ENCODE measurements at regions not wholly inside any gene's neighbourhood (a gene's known extent, or its start where the extent isn't known, plus 50 kb on each side); places are given as distances from the start of the nearest gene placed in this dataset.

- Histone ChIP-seq H3K79me2 (ENCODE audit: control insufficient read depth, insufficient read depth, low read length) (no peaks in the 10 kb centered on the region), H3K4me3 (ENCODE audit: control insufficient read depth in 2 of 3, extremely low read depth in 1 of 3, insufficient read depth in 2 of 3, low read depth in 1 of 3, low read length in 3 of 3) (no peak overlapping the region), H3K4me2 (ENCODE audit: control insufficient read depth, extremely low read depth, insufficient read depth, low read depth, low read length) (no peak overlapping the region), H2AFZ (ENCODE audit: control insufficient read depth, low read length) (no peak overlapping the region), H3K27ac (ENCODE audit: control insufficient read depth, insufficient read depth, low read length) (no peak overlapping the region), H3K9me1 (ENCODE audit: control insufficient read depth, extremely low read depth, insufficient read depth, low read length) (no peaks in the 10 kb centered on the region), H3K9ac (ENCODE audit: control insufficient read depth, extremely low read depth, insufficient read depth, low read length) (no peak overlapping the region), H3K27me3 (ENCODE audit: control insufficient read depth, extremely low read depth, insufficient read depth, low read length) (no peaks in the 10 kb centered on the region), H3K4me1 (ENCODE audit: control insufficient read depth, extremely low read depth, insufficient read depth, low read length) (no peaks in the 10 kb centered on the region), H3K36me3 (ENCODE audit: control insufficient read depth in 2 of 2, extremely low read depth in 1 of 2, insufficient read depth in 2 of 2, low read length in 2 of 2) (no peaks in the 10 kb centered on the region), H4K20me1 (ENCODE audit: control insufficient read depth, extremely low read depth, insufficient read depth, low read length) (no peaks in the 10 kb centered on the region), H3K9me3 (ENCODE audit: control insufficient read depth, low read depth, low read length) (no peaks in the 10 kb centered on the region)
- TF ChIP-seq EZH2 (IDR thresholded peaks at IDR 0.05; ENCODE audit: low read length), result no peak
- TF ChIP-seq, protein P1, sequence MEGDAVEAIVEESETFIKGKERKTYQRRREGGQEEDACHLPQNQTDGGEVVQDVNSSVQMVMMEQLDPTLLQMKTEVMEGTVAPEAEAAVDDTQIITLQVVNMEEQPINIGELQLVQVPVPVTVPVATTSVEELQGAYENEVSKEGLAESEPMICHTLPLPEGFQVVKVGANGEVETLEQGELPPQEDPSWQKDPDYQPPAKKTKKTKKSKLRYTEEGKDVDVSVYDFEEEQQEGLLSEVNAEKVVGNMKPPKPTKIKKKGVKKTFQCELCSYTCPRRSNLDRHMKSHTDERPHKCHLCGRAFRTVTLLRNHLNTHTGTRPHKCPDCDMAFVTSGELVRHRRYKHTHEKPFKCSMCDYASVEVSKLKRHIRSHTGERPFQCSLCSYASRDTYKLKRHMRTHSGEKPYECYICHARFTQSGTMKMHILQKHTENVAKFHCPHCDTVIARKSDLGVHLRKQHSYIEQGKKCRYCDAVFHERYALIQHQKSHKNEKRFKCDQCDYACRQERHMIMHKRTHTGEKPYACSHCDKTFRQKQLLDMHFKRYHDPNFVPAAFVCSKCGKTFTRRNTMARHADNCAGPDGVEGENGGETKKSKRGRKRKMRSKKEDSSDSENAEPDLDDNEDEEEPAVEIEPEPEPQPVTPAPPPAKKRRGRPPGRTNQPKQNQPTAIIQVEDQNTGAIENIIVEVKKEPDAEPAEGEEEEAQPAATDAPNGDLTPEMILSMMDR (optimal IDR thresholded peaks at IDR 0.05 in 1 of 3, IDR thresholded peaks at IDR 0.05 in 1 of 3, conservative IDR thresholded peaks at IDR 0.05 in 1 of 3; ENCODE audit: extremely low read depth in 1 of 3, insufficient read depth in 2 of 3, low read length in 3 of 3), result no peak
- DNase-seq (ENCODE audit: low read depth, low spot score), result no peak
- no peak for FAIRE-seq
- dilution Hi-C loops (cut with MboI; ENCODE audit: extremely low pct_ligation_motif_present, low sequenced_read_pairs), result no loop called here
These were observed 87.0 kb upstream of the MAP1LC3B2 start for GRCh38 chr12:116472193-116472592.

DNA sequence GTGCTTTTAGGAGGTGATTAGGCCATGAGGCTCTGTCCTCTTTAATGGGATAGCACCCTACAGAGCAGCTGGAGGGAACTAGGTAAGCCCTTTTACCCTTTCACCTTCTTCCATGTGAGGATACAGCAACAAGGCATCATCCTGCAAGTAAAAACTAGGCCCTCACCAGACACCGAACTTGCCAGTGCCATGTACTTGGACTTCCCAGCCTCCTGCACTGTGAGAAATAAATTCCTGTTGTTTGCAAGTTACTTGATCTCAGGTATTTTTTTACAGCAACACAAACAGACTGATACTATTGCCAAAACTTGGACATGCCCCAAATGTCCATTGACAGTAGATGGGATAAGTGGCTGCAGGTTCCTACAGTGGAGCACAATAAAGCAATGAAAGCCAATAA lies 85.8 kb upstream of the MAP1LC3B2 start:
- Histone ChIP-seq H4K20me1 (ENCODE audit: control insufficient read depth, extremely low read depth, insufficient read depth, low read length) (no peaks in the 10 kb centered on the region), H3K4me1 (ENCODE audit: control insufficient read depth, extremely low read depth, insufficient read depth, low read length) (no peaks in the 10 kb centered on the region), H3K4me2 (ENCODE audit: control insufficient read depth, extremely low read depth, insufficient read depth, low read depth, low read length) (no peak overlapping the region), H3K27ac (ENCODE audit: control insufficient read depth, insufficient read depth, low read length) (no peak overlapping the region), H3K9me1 (ENCODE audit: control insufficient read depth, extremely low read depth, insufficient read depth, low read length) (no peaks in the 10 kb centered on the region), H3K9ac (ENCODE audit: control insufficient read depth, extremely low read depth, insufficient read depth, low read length) (no peak overlapping the region), H3K9me3 (ENCODE audit: control insufficient read depth, low read depth, low read length) (no peaks in the 10 kb centered on the region), H3K79me2 (ENCODE audit: control insufficient read depth, insufficient read depth, low read length) (no peaks in the 10 kb centered on the region), H3K27me3 (ENCODE audit: control insufficient read depth, extremely low read depth, insufficient read depth, low read length) (no peaks in the 10 kb centered on the region), H3K36me3 (ENCODE audit: control insufficient read depth in 2 of 2, extremely low read depth in 1 of 2, insufficient read depth in 2 of 2, low read length in 2 of 2) (no peaks in the 10 kb centered on the region), H2AFZ (ENCODE audit: control insufficient read depth, low read length) (no peak overlapping the region), H3K4me3 (ENCODE audit: control insufficient read depth in 2 of 3, extremely low read depth in 1 of 3, insufficient read depth in 2 of 3, low read depth in 1 of 3, low read length in 3 of 3) (no peak overlapping the region)
- dilution Hi-C loops (cut with MboI; ENCODE audit: extremely low pct_ligation_motif_present, low sequenced_read_pairs), result no loop called here
- DNase-seq (ENCODE audit: low read depth, low spot score) (no peak), FAIRE-seq (no peak)
- TF ChIP-seq EZH2 (IDR thresholded peaks at IDR 0.05; ENCODE audit: low read length), result no peak
- TF ChIP-seq, protein P1 (optimal IDR thresholded peaks at IDR 0.05 in 1 of 3, IDR thresholded peaks at IDR 0.05 in 1 of 3, conservative IDR thresholded peaks at IDR 0.05 in 1 of 3; ENCODE audit: extremely low read depth in 1 of 3, insufficient read depth in 2 of 3, low read length in 3 of 3), result no peak
